ENCODE measurements at regions not wholly inside any gene's neighbourhood (a gene's known extent, or its start where the extent isn't known, plus 50 kb on each side); places are given as distances from the start of the nearest gene placed in this dataset.

GRCh38 chr1:220378571-220379302 is 106.5 kb upstream of the RAB3GAP2 start:
- H3K4me3 ChIP-seq, result no peak overlapping the region
- intact Hi-C loops (cut with DNase I), result no loop called here
- no peaks in the 10 kb centered on the region for H3K4me1 ChIP-seq

DNA sequence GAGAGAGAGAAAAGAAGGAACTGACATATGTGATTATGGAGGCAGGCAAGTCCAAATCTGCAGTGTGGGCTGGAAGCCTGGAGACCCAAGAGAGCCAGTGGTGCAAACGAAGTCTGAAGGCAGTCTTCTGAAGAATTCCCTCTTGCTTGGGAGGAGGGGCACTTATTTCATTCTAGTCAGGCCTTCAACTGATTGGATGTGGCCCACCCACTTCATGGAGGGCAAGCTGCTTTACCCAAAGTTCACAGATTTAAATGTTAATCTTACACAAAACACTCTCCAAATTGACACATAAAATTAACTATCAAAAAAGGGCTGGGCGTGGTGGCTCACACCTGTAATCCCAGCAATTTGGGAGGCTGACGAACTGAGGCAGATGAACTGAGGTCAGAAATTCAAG is 103.5 kb upstream of the RAB3GAP2 start:
- no peak for DNase-seq
- no peaks in the 10 kb centered on the region for H3K9me3 ChIP-seq
- no peaks in the 10 kb centered on the region for H3K27me3 ChIP-seq (ENCODE audit: insufficient read depth in 3 of 3, low read length in 2 of 3)
- intact Hi-C loops (cut with DNase I), result no loop called here
- no peak for ATAC-seq
- no peak overlapping the region for H3K27ac ChIP-seq
- H3K36me3 ChIP-seq (ENCODE audit: insufficient read depth in 1 of 2, low read depth in 1 of 2), result no peaks in the 10 kb centered on the region
- 68 to 80% (median 79%) methylated on average over 3 of the region's 3 CpGs for WGBS, 3 donors
- TF ChIP-seq CTCF (IDR thresholded peaks at IDR 0.05), result no peak
- H3K4me3 ChIP-seq, result no peak overlapping the region
- H3K4me1 ChIP-seq, result peaks cover 5% of the 10 kb centered on the region

More at GRCh38 chr1:220378571-220379302, 106.5 kb upstream of the RAB3GAP2 start:
- DNase-seq (no peak), ATAC-seq (no peak)
- Histone ChIP-seq H3K27ac (no peak overlapping the region), H3K36me3 (ENCODE audit: insufficient read depth in 1 of 2, low read depth in 1 of 2) (no peaks in the 10 kb centered on the region), H3K9me3 (no peaks in the 10 kb centered on the region), H3K27me3 (ENCODE audit: insufficient read depth in 3 of 3, low read length in 2 of 3) (no peaks in the 10 kb centered on the region)
- WGBS, 3 donors, result 75 to 78% (median 76%) methylated on average over 11 of the region's 11 CpGs
- no peak for TF ChIP-seq CTCF (IDR thresholded peaks at IDR 0.05)

- H3K36me3 ChIP-seq (ENCODE audit: insufficient read depth in 1 of 2, low read depth in 1 of 2), result no peaks in the 10 kb centered on the region
- no peak overlapping the region for H3K27ac ChIP-seq
- H3K4me1 ChIP-seq, result peaks cover 16% of the 10 kb centered on the region
- no peaks in the 10 kb centered on the region for H3K9me3 ChIP-seq
- no peak overlapping the region for H3K4me3 ChIP-seq
- DNase-seq (no peak), ATAC-seq (no peak)
- H3K27me3 ChIP-seq (ENCODE audit: insufficient read depth in 3 of 3, low read length in 2 of 3), result no peaks in the 10 kb centered on the region
- WGBS, 3 donors, result 93 to 95% (median 93%) methylated on average over 2 of the region's 2 CpGs
- intact Hi-C loops (cut with DNase I), result no loop called here
- TF ChIP-seq CTCF (IDR thresholded peaks at IDR 0.05), result no peak
These were observed 102.2 kb upstream of the RAB3GAP2 start for GRCh38 chr1:220374449-220374848.

GRCh38 chr1:220372451-220372850 is 100.2 kb upstream of the RAB3GAP2 start:
- ATAC-seq (no peak), DNase-seq (no peak)
- H3K4me1 ChIP-seq, result peaks cover 31% of the 10 kb centered on the region
- WGBS, 3 donors, result 75 to 80% (median 78%) methylated on average over 7 of the region's 7 CpGs
- no peaks in the 10 kb centered on the region for H3K27me3 ChIP-seq (ENCODE audit: insufficient read depth in 3 of 3, low read length in 2 of 3)
- H3K4me3 ChIP-seq, result no peak overlapping the region
- H3K9me3 ChIP-seq, result no peaks in the 10 kb centered on the region
- no peak overlapping the region for H3K27ac ChIP-seq
- no peaks in the 10 kb centered on the region for H3K36me3 ChIP-seq (ENCODE audit: insufficient read depth in 1 of 2, low read depth in 1 of 2)
- intact Hi-C loops (cut with DNase I), result no loop called here
- no peak for TF ChIP-seq CTCF (IDR thresholded peaks at IDR 0.05)

DNA sequence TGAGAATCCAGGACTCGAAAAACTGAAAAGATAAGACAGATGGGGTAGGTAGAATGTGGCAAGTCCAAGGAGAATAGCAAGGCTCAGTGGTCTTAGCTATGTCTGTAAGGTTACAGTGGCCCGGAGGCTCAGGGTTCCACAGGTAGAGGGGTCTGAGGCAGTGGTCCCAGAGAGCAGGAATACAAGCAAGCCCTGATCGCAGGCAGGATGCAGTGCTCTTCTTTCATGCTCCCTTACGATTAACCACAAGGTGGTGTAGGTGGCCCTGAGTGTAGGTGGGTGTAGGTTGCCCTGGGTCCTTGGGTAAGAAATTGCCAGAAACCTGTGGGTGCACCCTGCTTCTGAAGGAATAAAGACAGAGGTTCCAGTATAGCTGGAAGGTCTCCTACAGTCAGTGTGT is 99.1 kb upstream of the RAB3GAP2 start:
- Histone ChIP-seq H3K36me3 (ENCODE audit: insufficient read depth in 1 of 2, low read depth in 1 of 2) (no peaks in the 10 kb centered on the region), H3K4me3 (no peak overlapping the region), H3K4me1 (peaks cover 31% of the 10 kb centered on the region), H3K27me3 (ENCODE audit: insufficient read depth in 3 of 3, low read length in 2 of 3) (no peaks in the 10 kb centered on the region), H3K27ac (no peak overlapping the region), H3K9me3 (no peaks in the 10 kb centered on the region)
- no peak for DNase-seq
- TF ChIP-seq CTCF (IDR thresholded peaks at IDR 0.05), result no peak
- 81 to 91% (median 87%) methylated on average over 4 of the region's 4 CpGs for WGBS, 3 donors
- no peak for ATAC-seq
- intact Hi-C loops (cut with DNase I), result no loop called here
